ENCODE measurements at regions not wholly inside any gene's neighbourhood (a gene's known extent, or its start where the extent isn't known, plus 50 kb on each side); places are given as distances from the start of the nearest gene placed in this dataset.

- H3K4me3 ChIP-seq (ENCODE audit: low read length), result no peak overlapping the region
- 0 out of 2 replicates have a peak, but pooled peaks cover under 1% of the 10 kb centered on the region for H3K9me3 ChIP-seq (ENCODE audit: insufficient read depth, low read depth, low read length)
- no peaks in the 10 kb centered on the region for H3K27me3 ChIP-seq (ENCODE audit: insufficient read depth, low read length)
- H3K36me3 ChIP-seq (ENCODE audit: insufficient read depth, low read length), result no peaks in the 10 kb centered on the region
- H3K27ac ChIP-seq (ENCODE audit: low read depth, low read length), result no peak overlapping the region
- H3K9ac ChIP-seq (ENCODE audit: low read depth, low read length), result no peak overlapping the region
- WGBS, result 81% methylated on average over 2 of the region's 2 CpGs
- H3K4me1 ChIP-seq (ENCODE audit: insufficient read depth, low read length), result peaks cover 10% of the 10 kb centered on the region; the same call in 1 of the 2 replicates
Measured at GRCh38 chr11:95563173-95563572, 226.4 kb downstream of the FAM76B start.

- H3K4me1 ChIP-seq (ENCODE audit: insufficient read depth, low read length), result peaks cover 10% of the 10 kb centered on the region; the same call in 1 of the 2 replicates
- H3K36me3 ChIP-seq (ENCODE audit: insufficient read depth, low read length), result no peaks in the 10 kb centered on the region
- H3K27me3 ChIP-seq (ENCODE audit: insufficient read depth, low read length), result no peaks in the 10 kb centered on the region
- no peaks in the 10 kb centered on the region for H3K9me3 ChIP-seq (ENCODE audit: insufficient read depth, low read depth, low read length)
- H3K4me3 ChIP-seq (ENCODE audit: low read length), result no peak overlapping the region
- 97% methylated on average over 5 of the region's 6 CpGs for WGBS
- no peak overlapping the region for H3K9ac ChIP-seq (ENCODE audit: low read depth, low read length)
- no peak overlapping the region for H3K27ac ChIP-seq (ENCODE audit: low read depth, low read length)
Measured at GRCh38 chr11:95562196-95562921, 227.2 kb downstream of the FAM76B start.

GRCh38 chr11:95559899-95560298, 229.7 kb downstream of the FAM76B start:
- Histone ChIP-seq H3K4me3 (ENCODE audit: low read length) (no peak overlapping the region), H3K9ac (ENCODE audit: low read depth, low read length) (no peak overlapping the region), H3K27ac (ENCODE audit: low read depth, low read length) (no peak overlapping the region), H3K27me3 (ENCODE audit: insufficient read depth, low read length) (no peaks in the 10 kb centered on the region), H3K36me3 (ENCODE audit: insufficient read depth, low read length) (no peaks in the 10 kb centered on the region), H3K9me3 (ENCODE audit: insufficient read depth, low read depth, low read length) (no peaks in the 10 kb centered on the region), H3K4me1 (ENCODE audit: insufficient read depth, low read length) (peaks cover 20% of the 10 kb centered on the region; the same call in 1 of the 2 replicates)
- WGBS, result 91% methylated on average over 4 of the region's 4 CpGs

- Histone ChIP-seq H3K4me1 (ENCODE audit: insufficient read depth, low read length) (peaks cover 16% of the 10 kb centered on the region; the same call in 1 of the 2 replicates), H3K9ac (ENCODE audit: low read depth, low read length) (no peak overlapping the region), H3K27ac (ENCODE audit: low read depth, low read length) (no peak overlapping the region), H3K9me3 (ENCODE audit: insufficient read depth, low read depth, low read length) (no peaks in the 10 kb centered on the region), H3K36me3 (ENCODE audit: insufficient read depth, low read length) (no peaks in the 10 kb centered on the region), H3K4me3 (ENCODE audit: low read length) (no peak overlapping the region), H3K27me3 (ENCODE audit: insufficient read depth, low read length) (no peaks in the 10 kb centered on the region)
- WGBS, result 91% methylated on average over 1 of the region's 1 CpG
Measured at GRCh38 chr11:95557376-95557775, 232.2 kb downstream of the FAM76B start.

GRCh38 chr11:95556342-95557163, 233.0 kb downstream of the FAM76B start:
- Histone ChIP-seq H3K4me3 (ENCODE audit: low read length) (no peak overlapping the region), H3K36me3 (ENCODE audit: insufficient read depth, low read length) (no peaks in the 10 kb centered on the region), H3K9ac (ENCODE audit: low read depth, low read length) (no peak overlapping the region), H3K4me1 (ENCODE audit: insufficient read depth, low read length) (peaks cover 16% of the 10 kb centered on the region; the same call in 1 of the 2 replicates), H3K27ac (ENCODE audit: low read depth, low read length) (peak overlapping the region; percentile 77; the same call in 1 of the 2 replicates), H3K9me3 (ENCODE audit: insufficient read depth, low read depth, low read length) (no peaks in the 10 kb centered on the region), H3K27me3 (ENCODE audit: insufficient read depth, low read length) (no peaks in the 10 kb centered on the region)
- WGBS, result 58% methylated on average over 5 of the region's 5 CpGs

- Histone ChIP-seq H3K4me3 (ENCODE audit: low read length) (no peak overlapping the region), H3K9ac (ENCODE audit: low read depth, low read length) (no peak overlapping the region), H3K4me1 (ENCODE audit: insufficient read depth, low read length) (peaks cover 16% of the 10 kb centered on the region; the same call in 1 of the 2 replicates), H3K27me3 (ENCODE audit: insufficient read depth, low read length) (no peaks in the 10 kb centered on the region), H3K9me3 (ENCODE audit: insufficient read depth, low read depth, low read length) (0 out of 2 replicates have a peak, but pooled peaks cover under 1% of the 10 kb centered on the region), H3K36me3 (ENCODE audit: insufficient read depth, low read length) (no peaks in the 10 kb centered on the region), H3K27ac (ENCODE audit: low read depth, low read length) (peak overlapping the region; percentile 77; the same call in 1 of the 2 replicates)
Measured at GRCh38 chr11:95556011-95556341, 233.6 kb downstream of the FAM76B start.

- 0 out of 2 replicates have a peak, but pooled peaks cover 3% of the 10 kb centered on the region for H3K9me3 ChIP-seq (ENCODE audit: insufficient read depth, low read depth, low read length)
- H3K4me1 ChIP-seq (ENCODE audit: insufficient read depth, low read length), result peaks cover 16% of the 10 kb centered on the region; the same call in 1 of the 2 replicates
- H3K9ac ChIP-seq (ENCODE audit: low read depth, low read length), result no peak overlapping the region
- WGBS, result 98% methylated on average over 3 of the region's 4 CpGs
- H3K27me3 ChIP-seq (ENCODE audit: insufficient read depth, low read length), result no peaks in the 10 kb centered on the region
- H3K27ac ChIP-seq (ENCODE audit: low read depth, low read length), result no peak overlapping the region
- no peaks in the 10 kb centered on the region for H3K36me3 ChIP-seq (ENCODE audit: insufficient read depth, low read length)
- no peak overlapping the region for H3K4me3 ChIP-seq (ENCODE audit: low read length)
Measured at GRCh38 chr11:95554911-95555310, 234.7 kb downstream of the FAM76B start.

GRCh38 chr11:95549301-95549700, 240.3 kb downstream of the FAM76B start:
- H3K27ac ChIP-seq (ENCODE audit: low read depth, low read length), result no peak overlapping the region
- 0 out of 2 replicates have a peak, but pooled peaks cover 3% of the 10 kb centered on the region for H3K9me3 ChIP-seq (ENCODE audit: insufficient read depth, low read depth, low read length)
- no peaks in the 10 kb centered on the region for H3K36me3 ChIP-seq (ENCODE audit: insufficient read depth, low read length)
- H3K27me3 ChIP-seq (ENCODE audit: insufficient read depth, low read length), result no peaks in the 10 kb centered on the region
- 95% methylated on average over 2 of the region's 2 CpGs for WGBS
- no peak overlapping the region for H3K4me3 ChIP-seq (ENCODE audit: low read length)
- no peak overlapping the region for H3K9ac ChIP-seq (ENCODE audit: low read depth, low read length)
- 0 out of 2 replicates have a peak, but pooled peaks cover under 1% of the 10 kb centered on the region for H3K4me1 ChIP-seq (ENCODE audit: insufficient read depth, low read length)

GRCh38 chr11:95548416-95548815, 241.2 kb downstream of the FAM76B start:
- no peak overlapping the region for H3K27ac ChIP-seq (ENCODE audit: low read depth, low read length)
- H3K27me3 ChIP-seq (ENCODE audit: insufficient read depth, low read length), result no peaks in the 10 kb centered on the region
- no peak overlapping the region for H3K4me3 ChIP-seq (ENCODE audit: low read length)
- H3K36me3 ChIP-seq (ENCODE audit: insufficient read depth, low read length), result no peaks in the 10 kb centered on the region
- no peak overlapping the region for H3K9ac ChIP-seq (ENCODE audit: low read depth, low read length)
- no peaks in the 10 kb centered on the region for H3K4me1 ChIP-seq (ENCODE audit: insufficient read depth, low read length)
- H3K9me3 ChIP-seq (ENCODE audit: insufficient read depth, low read depth, low read length), result 0 out of 2 replicates have a peak, but pooled peaks cover 3% of the 10 kb centered on the region

- no peaks in the 10 kb centered on the region for H3K36me3 ChIP-seq (ENCODE audit: insufficient read depth, low read length)
- no peaks in the 10 kb centered on the region for H3K27me3 ChIP-seq (ENCODE audit: insufficient read depth, low read length)
- no peaks in the 10 kb centered on the region for H3K4me1 ChIP-seq (ENCODE audit: insufficient read depth, low read length)
- H3K4me3 ChIP-seq (ENCODE audit: low read length), result no peak overlapping the region
- 0 out of 2 replicates have a peak, but pooled peaks cover 3% of the 10 kb centered on the region for H3K9me3 ChIP-seq (ENCODE audit: insufficient read depth, low read depth, low read length)
- H3K27ac ChIP-seq (ENCODE audit: low read depth, low read length), result no peak overlapping the region
- H3K9ac ChIP-seq (ENCODE audit: low read depth, low read length), result no peak overlapping the region
Measured at GRCh38 chr11:95547976-95548375, 241.6 kb downstream of the FAM76B start.

GRCh38 chr11:95547186-95547585, 242.4 kb downstream of the FAM76B start:
- 89% methylated on average over 2 of the region's 2 CpGs for WGBS
- H3K4me3 ChIP-seq (ENCODE audit: low read length), result no peak overlapping the region
- H3K4me1 ChIP-seq (ENCODE audit: insufficient read depth, low read length), result no peaks in the 10 kb centered on the region
- 0 out of 2 replicates have a peak, but pooled peaks cover 3% of the 10 kb centered on the region for H3K9me3 ChIP-seq (ENCODE audit: insufficient read depth, low read depth, low read length)
- no peaks in the 10 kb centered on the region for H3K27me3 ChIP-seq (ENCODE audit: insufficient read depth, low read length)
- no peak overlapping the region for H3K9ac ChIP-seq (ENCODE audit: low read depth, low read length)
- H3K27ac ChIP-seq (ENCODE audit: low read depth, low read length), result no peak overlapping the region
- no peaks in the 10 kb centered on the region for H3K36me3 ChIP-seq (ENCODE audit: insufficient read depth, low read length)

Data from HUES64 (cell line).